K562 (cell line): ENCODE measurements at regions not wholly inside any gene's neighbourhood (a gene's known extent, or its start where the extent isn't known, plus 50 kb on each side); places are given as distances from the start of the nearest gene placed in this dataset.
"Not testable (repeated sequence)": the region's sequence is repeated elsewhere in the genome, so short reads cannot be mapped to it uniquely, and the experiment has no call there.

Experiments used
- ATAC-seq: fragments of 200-7000 bp; cut with Tn5 transposase; 3 replicates; pipeline ENCODE4 v1.9.1; 2020; ENCODE audit warnings: moderate library complexity
- BruUV-seq: library from RNA; stranded (reverse); fragments of 400-500 nt; replicated peaks from 2 replicates; lab custom pipeline; 2021; lab: Mats Ljungman, UMichigan
- CTCF ChIA-PET: fragments of 300-600 bp; formaldehyde crosslinking; extraction: SDS; loops from one replicate; lab custom pipeline; 2021; ENCODE audit warnings: low intra/inter-chr PET ratio; lab: Yijun Ruan, JAX
- POLR2A ChIA-PET: fragments of 300-600, 350-650 bp; sonication (Branson Sonifier 250); formaldehyde crosslinking; extraction: SDS; loops from one replicate; lab custom pipeline; 2021; ENCODE audit warnings: antibody characterized with exemption, inconsistent platforms; lab: Yijun Ruan, JAX
- DNase-seq, 4 experiments: peaks; one replicate each; pipeline versions ENCODE4 v3.0.0 to v3.0.0-alpha.2; 2011 to 2018; ENCODE audit warnings: low spot score in 3 of 4, mixed read lengths in 3 of 4; ENCODE audit errors: extremely low read depth in 1 of 4
- FAIRE-seq: peaks from 2 replicates; lab custom pipeline; 2011; peaks lifted over from hg19 to GRCh38; lab: Jason Lieb, UNC
- H2AFZ ChIP-seq: 2 replicates; pipeline ENCODE4 v1.6.0; 2011; ENCODE audit warnings: low read depth, low read length, control low read depth, inconsistent platforms
- H3K27ac ChIP-seq: fragments of 200-600 bp; 3 replicates; pipeline ENCODE4 v1.8.0; 2011; ENCODE audit warnings: low read depth, mild to moderate bottlenecking, control low read depth, inconsistent platforms, low read length, moderate library complexity, mixed read lengths; ENCODE audit errors: extremely low read depth
- H3K27me3 ChIP-seq, 2 experiments: fragments of 300-600 bp in 1 of 2; 2 replicates in 1 of 2; 3 replicates in 1 of 2; pipeline versions ENCODE4 v1.6.0 to v1.8.0; 2011; ENCODE audit warnings: inconsistent platforms in 2 of 2, low read length in 2 of 2, mild to moderate bottlenecking in 1 of 2, mixed read lengths in 1 of 2, moderate library complexity in 1 of 2; ENCODE audit not compliant: control insufficient read depth in 2 of 2, insufficient read depth in 2 of 2
- H3K36me3 ChIP-seq: fragments of 300-600 bp; 3 replicates; pipeline ENCODE4 v1.8.0; 2011; ENCODE audit warnings: mild to moderate bottlenecking, low read length, inconsistent platforms; ENCODE audit not compliant: control insufficient read depth, insufficient read depth
- H3K4me1 ChIP-seq, 2 experiments: fragments of 200-600 bp in 1 of 2; replicated peaks in 1 of 2; 2 replicates in 1 of 2; 3 replicates in 1 of 2; pipeline versions ENCODE4 v1.5.1 to v1.8.0; 2011; ENCODE audit warnings: inconsistent platforms in 2 of 2, low read length in 2 of 2, mild to moderate bottlenecking in 1 of 2, mixed read lengths in 1 of 2, moderate library complexity in 1 of 2; ENCODE audit not compliant: control insufficient read depth in 2 of 2, insufficient read depth in 2 of 2
- H3K4me2 ChIP-seq: 2 replicates; pipeline ENCODE4 v1.6.1; 2011; ENCODE audit warnings: low read length, control low read depth, inconsistent platforms, mixed read lengths; ENCODE audit not compliant: insufficient read depth
- H3K4me3 ChIP-seq: fragments of 200-600 bp; sonication (generic), shearing (Covaris generic); 2 replicates; pipeline ENCODE4 v1.5.1; 2016; ENCODE audit warnings: control low read depth, inconsistent platforms
- H3K79me2 ChIP-seq: fragments of 200-600 bp; 3 replicates; pipeline ENCODE4 v1.8.0; 2011; ENCODE audit warnings: low read length, inconsistent platforms; ENCODE audit not compliant: control insufficient read depth, insufficient read depth
- H3K9ac ChIP-seq, 2 experiments: 2 replicates each; pipeline versions ENCODE4 v1.6.0 to v1.6.1; 2011; ENCODE audit warnings: low read depth in 2 of 2, low read length in 2 of 2, control low read depth in 1 of 2, inconsistent platforms in 1 of 2, mild to moderate bottlenecking in 1 of 2, mixed read lengths in 1 of 2; ENCODE audit not compliant: insufficient read depth in 1 of 2
- H3K9me1 ChIP-seq: one replicate; pipeline ENCODE4 v1.6.0; 2011; ENCODE audit warnings: inconsistent platforms, mild to moderate bottlenecking, low read length, moderate library complexity; ENCODE audit not compliant: control insufficient read depth, insufficient read depth
- H3K9me3 ChIP-seq: replicated peaks from 2 replicates; pipeline ENCODE4 v1.5.1; 2011; ENCODE audit warnings: low read depth, low read length, inconsistent platforms; ENCODE audit not compliant: control insufficient read depth, insufficient read depth
- H4K20me1 ChIP-seq: replicated peaks from 2 replicates; pipeline ENCODE4 v1.6.1; 2011; ENCODE audit warnings: low read length, inconsistent platforms, mixed read lengths; ENCODE audit not compliant: control insufficient read depth, insufficient read depth
- CTCF ChIP-seq, 3 experiments: IDR thresholded peaks in 2 of 3; conservative IDR thresholded peaks in 1 of 3; 2 replicates each; pipeline ENCODE4 v1.5.1; 2011 to 2012; ENCODE audit warnings: low read length in 3 of 3, mild to moderate bottlenecking in 3 of 3, control low read depth in 2 of 3, improper control_type of control experiment in 1 of 3, inconsistent platforms in 1 of 3, low read depth in 1 of 3, mixed read lengths in 1 of 3, moderate library complexity in 1 of 3; ENCODE audit not compliant: insufficient read depth in 2 of 3
- DPF2 ChIP-seq: fragments of 450-650 bp; IDR thresholded peaks from 2 replicates; pipeline ENCODE4 v1.6.1; 2016
- GABPB2 ChIP-seq: fragments of 250-450 bp; sonication (Bioruptor Pico); conservative IDR thresholded peaks from 2 replicates; pipeline ENCODE4 v1.5.1; 2021; ENCODE audit warnings: mild to moderate bottlenecking
- JUN ChIP-seq, 2 experiments: sonication (generic) in 1 of 2; formaldehyde crosslinking in 1 of 2; IDR thresholded peaks; 2 replicates each; pipeline versions ENCODE4 v1.6.1 to v1.8.0; 2012 to 2022; ENCODE audit warnings: borderline replicate concordance in 2 of 2, mild to moderate bottlenecking in 2 of 2, improper control_type of control experiment in 1 of 2, low read depth in 1 of 2, low read length in 1 of 2, missing genetic modification reagents in 1 of 2
- KAT8 ChIP-seq: fragments of 450-650 bp; IDR thresholded peaks from 2 replicates; pipeline ENCODE4 v1.6.1; 2016; ENCODE audit warnings: low read depth, mild to moderate bottlenecking
- MTA2 ChIP-seq: fragments of 450-650 bp; IDR thresholded peaks from 2 replicates; pipeline ENCODE4 v1.6.1; 2016; ENCODE audit warnings: low read depth
- TCF15 ChIP-seq: fragments of 250-450 bp; sonication (Bioruptor Pico); IDR thresholded peaks from 2 replicates; pipeline ENCODE4 v1.8.0; 2022; ENCODE audit warnings: moderate library complexity, mild to moderate bottlenecking, inconsistent platforms
- ZNF583 ChIP-seq: fragments of 250-450 bp; sonication (Bioruptor Pico); IDR thresholded peaks from 2 replicates; pipeline ENCODE4 v1.4.0; 2020
- WGBS: fragments of 100-300 bp; shearing (Covaris generic); methylation state at CpG from one replicate; pipeline ENCODE4 v1.1.6; 2016; ENCODE audit warnings: low coverage, mixed read lengths; ENCODE audit not compliant: insufficient coverage; ENCODE audit errors: missing lambda C conversion rate; 5-methylcytosine and 5-hydroxymethylcytosine counted together
- in situ Hi-C: fragments of 300-500 bp; cut with MboI; formaldehyde crosslinking; loops from 4 replicates; pipeline ENCODE4 v1.15.0; 2018; ENCODE audit warnings: inconsistent platforms, mixed read lengths
- intact Hi-C: fragments of 100-400 bp; cut with micrococcal nuclease; formaldehyde crosslinking; loops from 2 replicates; pipeline ENCODE4 v1.14.2; 2022

GRCh38 chr12:68486449-68486848 lies 124.2 kb upstream of the RAP1B start:
- FAIRE-seq, H3K27me3 ChIP-seq, H3K79me2 ChIP-seq, H3K9ac ChIP-seq, intact Hi-C loops, H3K27ac ChIP-seq, BruUV-seq, H4K20me1 ChIP-seq, H3K9me1 ChIP-seq, H3K4me3 ChIP-seq, H3K36me3 ChIP-seq, H2AFZ ChIP-seq, DNase-seq, H3K9me3 ChIP-seq, in situ Hi-C loops, CTCF ChIA-PET, H3K4me2 ChIP-seq: not testable (repeated sequence)
- POLR2A ChIA-PET, result interaction anchor here (1.0 kb wide), 1 partner anchor 52 kb away, joined by 3 read pairs; no protein-coding TSS in a partner anchor
- WGBS, result 18% methylated on average over 6 of the region's 6 CpGs
- 0 out of 6 replicates have a peak, but pooled peaks of 2 of the 3 experiments have one; percentile 17 to 20 for TF ChIP-seq CTCF (IDR thresholded peaks at IDR 0.05 in 2 of 3, conservative IDR thresholded peaks at IDR 0.05 in 1 of 3; ENCODE audit: insufficient read depth in 2 of 3, low read depth in 1 of 3, low read length in 3 of 3)
- H3K4me1 ChIP-seq, result peaks cover 5 to 26% of the 10 kb centered on the region in 2 experiments; a peak in 4 of 5 replicates
- ATAC-seq, result peak; percentile 47; the same call in 1 of the 3 replicates

- DNase-seq (no peak), FAIRE-seq (no peak), ATAC-seq (peak; percentile 31; the same call in 1 of the 3 replicates)
- H3K79me2 ChIP-seq, result no peaks in the 10 kb centered on the region
- H3K4me2 ChIP-seq, result no peak overlapping the region
- H3K4me1 ChIP-seq, result peaks cover 5 to 12% of the 10 kb centered on the region in 2 experiments; a peak in 4 of 5 replicates
- ChIA-PET CTCF (no interaction called here), POLR2A (interaction anchor here (1.1 kb wide), 1 partner anchor 65 kb away, joined by 3 read pairs; no protein-coding TSS in a partner anchor)
- no peaks in the 10 kb centered on the region for H3K36me3 ChIP-seq
- H3K27me3 ChIP-seq, result peaks cover 0 to 10% of the 10 kb centered on the region in 2 experiments; a peak in 1 of 5 replicates
- no peak overlapping the region for H3K4me3 ChIP-seq
- whole genome bisulfite sequencing, result 43% methylated on average over 12 of the region's 13 CpGs
- H3K9me1 ChIP-seq, result no peaks in the 10 kb centered on the region
- H3K9me3 ChIP-seq, result no peaks in the 10 kb centered on the region
- intact Hi-C loops (no loop called here), in situ Hi-C loops (no loop called here)
- H4K20me1 ChIP-seq, result no peaks in the 10 kb centered on the region
- no peak overlapping the region for H3K9ac ChIP-seq
- 0 out of 2 replicates have a peak overlapping the region, but pooled peaks have one; percentile 2 for H2AFZ ChIP-seq
- no peak overlapping the region for H3K27ac ChIP-seq
- no TSS peak for BruUV-seq
- no peak for TF ChIP-seq TCF15 (CRISPR knock-in tag)
- TF ChIP-seq MTA2, result no peak
- no peak for TF ChIP-seq ZNF583
- TF ChIP-seq JUN (IDR thresholded peaks at IDR 0.05; ENCODE audit: borderline replicate concordance, low read depth, low read length), result no peak
- no peak for TF ChIP-seq JUN (CRISPR knock-in tag; IDR thresholded peaks at IDR 0.05; ENCODE audit: borderline replicate concordance)
- no peak for TF ChIP-seq GABPB2 (CRISPR knock-in tag)
- no peak for TF ChIP-seq DPF2
- no peak for TF ChIP-seq KAT8
Measured at GRCh38 chr12:68487721-68488309, 122.9 kb upstream of the RAP1B start.
